LNCAP (cell line): ENCODE measurements at regions not wholly inside any gene's neighbourhood (a gene's known extent, or its start where the extent isn't known, plus 50 kb on each side); places are given as distances from the start of the nearest gene placed in this dataset.

Source experiments
- CTCF ChIP-seq: fragments of 450-650 bp; IDR thresholded peaks from 2 replicates; pipeline ENCODE4 v1.5.1; 2017; ENCODE audit warnings: mild to moderate bottlenecking

GRCh38 chr4:97334348-97334747 lies 808.9 kb downstream of the STPG2 start:
- TF ChIP-seq CTCF: no peak

GRCh38 chr4:97349468-97350186 lies 793.6 kb downstream of the STPG2 start:
- no peak for TF ChIP-seq CTCF

- TF ChIP-seq CTCF: no peak
Measured at GRCh38 chr4:97353876-97354275, 789.4 kb downstream of the STPG2 start.

- TF ChIP-seq CTCF: no peak
Measured at GRCh38 chr4:97359826-97360225, 783.5 kb downstream of the STPG2 start.

GRCh38 chr4:97360733-97361132 lies 782.5 kb downstream of the STPG2 start:
- TF ChIP-seq CTCF: no peak

GRCh38 chr4:97367878-97368277 lies 775.4 kb downstream of the STPG2 start:
- TF ChIP-seq CTCF: no peak

GRCh38 chr4:97370568-97370967 lies 772.7 kb downstream of the STPG2 start:
- TF ChIP-seq CTCF: no peak

GRCh38 chr4:97374526-97374925 lies 768.8 kb downstream of the STPG2 start:
- TF ChIP-seq CTCF: no peak
